ENCODE measurements at regions not wholly inside any gene's neighbourhood (a gene's known extent, or its start where the extent isn't known, plus 50 kb on each side); places are given as distances from the start of the nearest gene placed in this dataset.
"Not testable (repeated sequence)": the region's sequence is repeated elsewhere in the genome, so short reads cannot be mapped to it uniquely, and the experiment has no call there.

DNA sequence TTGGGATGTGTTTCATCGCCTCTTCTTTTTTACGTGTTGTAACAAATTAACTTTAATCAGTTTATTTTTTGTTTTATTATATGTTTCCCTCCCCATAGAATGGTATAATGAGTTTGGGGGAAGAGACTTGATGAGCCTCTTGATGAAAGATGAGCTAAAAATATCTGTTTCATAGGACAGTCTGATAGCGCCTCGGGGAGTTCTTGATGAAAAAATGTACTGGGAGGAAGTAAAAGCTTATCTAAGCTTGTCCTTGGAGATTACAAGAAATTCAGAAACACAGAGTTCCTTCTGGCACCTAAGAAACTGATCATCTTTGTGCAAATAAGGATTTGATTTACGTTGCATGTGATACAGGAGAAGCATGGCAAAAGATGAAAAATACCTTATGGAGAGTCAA is 350.2 kb upstream of the CDH8 start:
- DNase-seq (ENCODE audit: low spot score): no peak

GRCh38 chr16:62383941-62384340 is 347.7 kb upstream of the CDH8 start:
- DNase-seq (ENCODE audit: low spot score): no peak

DNA sequence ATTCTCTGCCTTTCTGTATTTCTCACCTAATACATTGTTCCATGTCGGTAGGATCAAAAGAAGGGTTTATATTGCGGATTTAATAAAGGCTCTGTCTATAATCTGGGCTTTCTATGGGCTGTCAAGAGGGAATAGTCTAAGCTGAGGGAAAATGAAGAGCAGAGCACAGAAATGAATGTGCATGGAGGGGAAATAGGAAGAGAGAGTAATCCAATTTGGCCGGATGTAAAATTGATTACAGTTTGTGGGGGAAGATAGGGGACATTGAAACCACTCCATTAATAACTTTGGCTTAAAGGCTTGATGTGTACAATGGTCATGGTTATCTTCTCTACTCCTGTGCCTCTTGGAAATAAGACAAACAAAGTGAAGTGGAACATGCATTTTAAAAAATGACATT is 334.2 kb upstream of the CDH8 start:
- no peak for DNase-seq (ENCODE audit: low spot score)

DNA sequence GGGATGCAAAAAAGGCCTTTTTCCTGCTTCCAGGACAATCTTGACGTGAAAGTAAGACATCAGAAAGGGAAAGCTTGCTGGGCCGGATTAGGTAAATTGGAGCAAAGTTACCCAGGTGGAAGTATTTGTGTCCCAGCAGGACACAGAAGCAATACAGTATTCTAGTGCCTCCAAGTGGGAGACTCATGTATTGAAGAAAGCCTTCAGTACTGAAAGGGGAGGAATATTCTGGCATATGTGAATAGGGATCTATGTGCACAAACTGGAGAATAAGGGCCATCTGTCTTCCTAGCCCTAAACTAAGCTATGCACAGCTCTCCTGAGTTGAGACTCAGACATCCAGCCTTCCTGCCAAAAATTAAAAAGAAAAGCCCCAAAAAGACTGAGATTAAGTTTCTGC is 327.3 kb upstream of the CDH8 start:
- no peak for DNase-seq (ENCODE audit: low spot score)

- no peak for DNase-seq (ENCODE audit: low spot score)
Observed at GRCh38 chr16:62353355-62353754, 317.1 kb upstream of the CDH8 start.

GRCh38 chr16:62342216-62342615 is 306.0 kb upstream of the CDH8 start:
- no peak for DNase-seq (ENCODE audit: low spot score)

GRCh38 chr16:62335356-62335755 is 299.1 kb upstream of the CDH8 start:
- DNase-seq (ENCODE audit: low spot score): no peak

GRCh38 chr16:62321606-62322005 is 285.4 kb upstream of the CDH8 start:
- DNase-seq (ENCODE audit: low spot score): no peak

DNA sequence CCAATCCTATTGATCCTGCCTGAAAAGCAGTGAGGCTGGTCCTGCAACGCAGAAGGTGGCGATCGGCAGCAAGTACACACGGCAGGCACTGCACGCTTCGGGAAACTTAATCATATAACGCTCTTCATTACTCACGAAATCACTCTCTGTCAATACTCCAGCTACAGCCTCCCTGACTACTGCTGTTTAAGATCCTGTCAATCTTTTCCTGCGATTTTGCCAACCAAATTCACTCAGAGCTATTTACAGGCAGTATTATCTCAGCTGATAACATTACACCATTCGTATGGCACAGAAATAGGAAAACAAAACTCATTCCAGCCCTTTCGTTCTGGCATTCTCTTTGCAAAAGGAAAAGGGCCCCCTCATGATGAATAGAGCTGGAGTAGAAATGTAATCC is 262.4 kb upstream of the CDH8 start:
- DNase-seq (ENCODE audit: low spot score): no peak

- DNase-seq (ENCODE audit: low spot score): no peak
Observed at GRCh38 chr16:62294213-62294972, 258.2 kb upstream of the CDH8 start.

DNA sequence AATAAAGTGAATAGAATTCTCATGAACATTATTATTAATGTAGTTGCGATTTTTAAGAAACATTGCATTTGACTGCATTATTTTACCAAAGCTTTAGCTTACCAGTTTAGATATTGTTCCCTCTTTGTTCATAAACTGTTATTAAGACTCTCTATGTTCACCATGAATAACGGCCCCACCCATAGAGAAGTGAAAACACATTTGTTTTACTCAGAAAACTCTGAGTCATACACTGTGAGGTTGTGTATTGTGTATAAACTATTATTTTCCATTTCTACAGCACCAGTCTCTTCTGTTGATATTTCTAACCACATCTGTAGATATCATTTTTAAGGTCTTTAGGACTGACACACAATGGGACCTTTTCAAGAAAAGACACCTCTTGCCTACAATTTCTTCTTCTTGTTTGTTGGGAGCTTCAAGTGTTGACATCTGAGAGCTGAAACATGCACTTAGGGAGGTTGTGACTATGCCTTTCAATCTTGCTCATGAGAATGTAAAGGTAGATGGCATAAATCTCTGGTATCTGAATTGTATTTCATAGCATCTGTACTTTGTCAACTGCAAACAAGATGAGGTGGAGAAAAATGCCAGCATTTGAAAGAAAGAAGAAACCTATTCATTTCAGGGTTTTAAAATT is 252.9 kb upstream of the CDH8 start:
- DNase-seq (ENCODE audit: low spot score): no peak

DNA sequence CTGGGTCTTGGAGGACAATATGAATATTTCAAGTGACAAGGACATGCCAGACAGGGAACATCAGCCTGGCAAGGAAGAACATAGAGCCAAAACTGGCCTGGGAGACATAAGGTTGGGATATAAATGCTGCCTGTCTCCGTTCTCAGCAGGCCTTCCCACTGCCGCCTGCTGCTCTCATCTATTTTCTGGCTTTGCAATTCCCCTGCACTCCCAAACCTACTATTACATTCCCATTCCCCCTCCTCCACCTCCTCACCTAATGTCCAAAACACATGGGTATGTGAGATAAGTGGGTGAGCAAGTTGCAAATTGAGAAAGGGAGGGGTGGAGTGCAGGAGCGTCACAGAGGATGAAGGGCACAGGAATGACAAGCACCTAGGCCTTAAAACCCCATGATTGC is 244.3 kb upstream of the CDH8 start:
- DNase-seq (ENCODE audit: low spot score): no peak

- DNase-seq (ENCODE audit: low spot score): no peak
Observed at GRCh38 chr16:62277942-62278341, 241.7 kb upstream of the CDH8 start.

GRCh38 chr16:62276637-62277036 is 240.4 kb upstream of the CDH8 start:
- no peak for DNase-seq (ENCODE audit: low spot score)

GRCh38 chr16:62272035-62272434 is 235.8 kb upstream of the CDH8 start:
- DNase-seq (ENCODE audit: low spot score): no peak

- no peak for DNase-seq (ENCODE audit: low spot score)
Observed at GRCh38 chr16:62261760-62262159, 225.5 kb upstream of the CDH8 start.

GRCh38 chr16:62258931-62259435 is 222.7 kb upstream of the CDH8 start:
- DNase-seq (ENCODE audit: low spot score): not testable (repeated sequence)

- DNase-seq (ENCODE audit: low spot score): peak; percentile 35
Observed at GRCh38 chr16:62256406-62256805, 220.2 kb upstream of the CDH8 start.

- no peak for DNase-seq (ENCODE audit: low spot score)
Observed at GRCh38 chr16:62254847-62255246, 218.6 kb upstream of the CDH8 start.

- DNase-seq (ENCODE audit: low spot score): no peak
Observed at GRCh38 chr16:62254372-62254771, 218.1 kb upstream of the CDH8 start.

DNA sequence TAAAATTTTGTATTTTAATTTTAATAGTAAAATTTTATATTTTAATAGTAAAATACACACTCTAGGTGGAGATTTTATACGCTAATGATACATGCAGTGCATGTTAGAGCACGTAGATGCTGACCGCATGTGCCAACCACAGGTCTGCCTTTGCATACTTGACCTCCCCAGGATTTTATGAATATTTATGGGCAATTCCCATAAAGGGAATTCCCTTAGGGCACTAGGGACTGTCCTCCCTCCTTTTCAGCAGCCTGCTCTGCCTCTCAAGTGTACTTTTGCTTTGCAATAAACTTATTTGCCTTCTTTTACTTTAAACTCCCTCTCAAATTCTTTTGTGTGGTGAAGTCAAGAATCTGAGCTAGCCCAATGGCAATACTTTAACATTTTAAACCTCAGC is 217.7 kb upstream of the CDH8 start:
- no peak for DNase-seq (ENCODE audit: low spot score)

DNA sequence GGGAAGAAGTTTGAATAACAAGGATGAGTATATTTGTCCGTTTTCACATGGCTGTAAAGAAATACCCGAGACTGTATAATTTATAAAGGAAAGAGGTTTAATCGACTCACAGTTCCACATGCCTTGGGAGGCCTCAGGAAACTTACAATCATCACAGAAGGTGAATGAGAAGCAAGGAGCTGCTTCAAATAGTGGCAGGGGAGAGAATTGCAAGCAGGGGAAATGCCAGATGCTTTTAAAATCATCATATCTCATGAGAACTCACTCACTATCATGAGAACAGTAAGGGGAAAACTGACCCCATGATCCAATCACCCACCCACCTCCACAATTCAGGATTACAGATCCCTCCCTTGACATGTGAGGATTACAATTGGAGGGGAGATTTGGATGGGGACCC is 212.8 kb upstream of the CDH8 start:
- DNase-seq (ENCODE audit: low spot score): no peak

DNA sequence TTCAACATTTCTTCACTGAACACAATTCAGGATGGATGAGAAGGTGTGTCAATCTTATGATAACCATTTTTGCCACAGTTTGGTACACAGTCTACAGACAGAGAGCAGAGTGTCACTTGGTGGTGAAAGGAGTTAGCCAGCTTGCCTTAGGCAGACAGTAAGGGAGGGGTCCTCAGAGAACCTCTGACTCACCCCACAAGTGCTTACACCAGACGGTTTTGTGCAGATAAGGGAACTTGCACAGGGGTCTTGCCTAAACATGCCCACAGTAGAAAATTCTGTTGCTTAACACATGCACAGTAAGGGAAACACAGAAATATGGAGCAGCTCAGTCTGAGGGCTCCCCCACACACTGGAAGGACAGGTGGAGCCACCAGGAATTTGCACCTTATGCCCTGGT is 204.5 kb upstream of the CDH8 start:
- no peak for DNase-seq (ENCODE audit: low spot score)

DNA sequence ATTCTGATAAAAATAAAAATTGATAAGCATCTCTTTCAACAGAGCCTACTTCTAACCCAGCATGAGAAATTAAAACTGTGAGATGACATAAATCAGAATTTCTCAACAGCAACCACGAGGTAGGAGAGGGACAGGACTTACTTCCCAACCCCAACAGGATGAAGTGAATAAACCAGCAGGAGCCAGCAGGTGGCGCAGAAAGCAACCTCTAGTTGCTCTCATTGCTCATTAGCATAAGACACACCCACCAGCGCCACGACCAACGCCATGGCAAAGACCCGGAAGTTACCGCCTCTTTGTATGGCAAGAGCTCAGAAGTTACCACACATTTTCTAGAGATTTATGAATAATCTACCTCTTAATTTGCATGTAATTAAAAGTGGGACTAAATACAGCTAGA is 189.4 kb upstream of the CDH8 start:
- DNase-seq (ENCODE audit: low spot score): peak; percentile 6
